ENCODE measurements at regions not wholly inside any gene's neighbourhood (a gene's known extent, or its start where the extent isn't known, plus 50 kb on each side); places are given as distances from the start of the nearest gene placed in this dataset.

DNA sequence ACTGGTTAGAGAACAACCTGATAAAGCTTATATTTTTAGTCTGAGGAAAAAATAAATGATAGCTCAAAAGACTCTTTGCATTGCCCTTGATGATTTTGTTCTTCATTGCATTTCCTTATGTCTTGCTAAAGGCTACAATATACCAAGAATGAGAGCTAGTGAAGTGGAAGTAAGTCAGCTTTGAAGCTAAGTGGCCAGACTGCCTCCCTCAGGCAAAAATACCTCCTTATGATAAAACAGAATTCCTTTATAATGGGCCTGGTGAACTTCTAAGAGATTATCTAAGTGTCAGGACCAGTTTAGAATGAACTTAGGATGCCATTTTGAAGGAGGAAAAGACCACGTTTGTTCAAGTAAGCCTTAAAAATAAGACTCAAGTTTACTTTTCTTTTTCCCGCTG is 678.4 kb downstream of the ROBO2 start:
- Histone ChIP-seq H3K9me3 (replicated peaks in 1 of 2; ENCODE audit: control insufficient read depth in 1 of 2, insufficient read depth in 1 of 2, low read length in 2 of 2) (peaks cover 8 to 10% of the 10 kb centered on the region in 2 donors), H4K20me1 (ENCODE audit: insufficient read depth, low read length) (no peaks in the 10 kb centered on the region), H2AFZ (ENCODE audit: insufficient read depth, low read depth, low read length, poor library complexity, severe bottlenecking) (no peak overlapping the region), H3K36me3 (replicated peaks in 1 of 2; ENCODE audit: control insufficient read depth in 1 of 2, insufficient read depth in 2 of 2, low read length in 2 of 2) (no peaks in the 10 kb centered on the region), H3K4me1 (ENCODE audit: control insufficient read depth in 1 of 2, insufficient read depth in 2 of 2, low read length in 2 of 2) (no peaks in the 10 kb centered on the region), H3K27me3 (ENCODE audit: control insufficient read depth in 2 of 2, insufficient read depth in 2 of 2, low read length in 2 of 2) (no peaks in the 10 kb centered on the region), H3K27ac (ENCODE audit: low read depth in 1 of 2, low read length in 2 of 2) (no peak overlapping the region), H3K79me2 (ENCODE audit: insufficient read depth, low read length) (no peaks in the 10 kb centered on the region), H3K9ac (ENCODE audit: insufficient read depth, low read length, poor library complexity, severe bottlenecking) (no peak overlapping the region), H3K4me3 (replicated peaks in 1 of 3; ENCODE audit: low read depth in 2 of 3, low read length in 3 of 3) (no peak overlapping the region), H3K4me2 (replicated peaks; ENCODE audit: extremely low read depth, low read length, poor library complexity, severe bottlenecking) (no peak overlapping the region)
- H3K27ac Mint-ChIP-seq: no peak overlapping the region
- TF ChIP-seq, protein P1, sequence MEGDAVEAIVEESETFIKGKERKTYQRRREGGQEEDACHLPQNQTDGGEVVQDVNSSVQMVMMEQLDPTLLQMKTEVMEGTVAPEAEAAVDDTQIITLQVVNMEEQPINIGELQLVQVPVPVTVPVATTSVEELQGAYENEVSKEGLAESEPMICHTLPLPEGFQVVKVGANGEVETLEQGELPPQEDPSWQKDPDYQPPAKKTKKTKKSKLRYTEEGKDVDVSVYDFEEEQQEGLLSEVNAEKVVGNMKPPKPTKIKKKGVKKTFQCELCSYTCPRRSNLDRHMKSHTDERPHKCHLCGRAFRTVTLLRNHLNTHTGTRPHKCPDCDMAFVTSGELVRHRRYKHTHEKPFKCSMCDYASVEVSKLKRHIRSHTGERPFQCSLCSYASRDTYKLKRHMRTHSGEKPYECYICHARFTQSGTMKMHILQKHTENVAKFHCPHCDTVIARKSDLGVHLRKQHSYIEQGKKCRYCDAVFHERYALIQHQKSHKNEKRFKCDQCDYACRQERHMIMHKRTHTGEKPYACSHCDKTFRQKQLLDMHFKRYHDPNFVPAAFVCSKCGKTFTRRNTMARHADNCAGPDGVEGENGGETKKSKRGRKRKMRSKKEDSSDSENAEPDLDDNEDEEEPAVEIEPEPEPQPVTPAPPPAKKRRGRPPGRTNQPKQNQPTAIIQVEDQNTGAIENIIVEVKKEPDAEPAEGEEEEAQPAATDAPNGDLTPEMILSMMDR (IDR thresholded peaks at IDR 0.05): no peak
- H3K4me3 Mint-ChIP-seq: no peak overlapping the region
- H3K36me3 Mint-ChIP-seq: no peaks in the 10 kb centered on the region
- no peaks in the 10 kb centered on the region for H3K27me3 Mint-ChIP-seq (ENCODE audit: low read depth in 3 of 3)
- DNase-seq: no peak
- no CpG with 5 or more reads among the region's 2 CpGs for WGBS (ENCODE audit: insufficient coverage)
- H3K4me1 Mint-ChIP-seq: no peaks in the 10 kb centered on the region
- peaks cover 0 to 7% (median 3%) of the 10 kb centered on the region in 7 donors for H3K9me3 Mint-ChIP-seq
- intact Hi-C loops (cut with micrococcal nuclease): no loop called here

DNA sequence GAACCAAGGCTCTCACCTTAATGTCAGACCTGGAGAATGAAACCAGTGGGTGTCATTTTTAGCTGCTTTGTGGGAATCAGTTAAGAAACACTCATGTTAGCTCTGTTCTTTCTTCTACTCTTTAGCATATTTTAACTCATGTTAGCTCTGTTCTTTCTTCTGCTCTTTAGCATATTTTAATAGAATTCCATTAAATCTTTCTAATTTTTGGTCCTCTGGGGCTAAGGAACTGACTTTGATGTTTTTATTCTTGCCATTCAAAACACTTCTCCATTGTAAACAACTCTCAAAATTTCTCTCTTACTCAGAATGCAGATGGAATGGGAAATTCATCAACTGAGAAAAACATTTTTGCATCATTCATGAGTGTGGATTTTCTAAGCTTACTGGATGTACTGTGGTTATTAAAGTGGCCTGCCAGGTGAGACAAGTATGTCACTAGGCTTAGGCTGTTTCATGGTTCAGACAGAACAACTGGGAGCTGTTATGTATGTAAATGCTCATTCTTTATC is 680.6 kb downstream of the ROBO2 start:
- Mint-ChIP-seq H3K27me3 (ENCODE audit: low read depth in 3 of 3) (no peaks in the 10 kb centered on the region), H3K36me3 (no peaks in the 10 kb centered on the region), H3K9me3 (peaks cover 0 to 7% (median 3%) of the 10 kb centered on the region in 7 donors), H3K4me1 (no peaks in the 10 kb centered on the region), H3K4me3 (no peak overlapping the region), H3K27ac (no peak overlapping the region)
- Histone ChIP-seq H3K4me2 (replicated peaks; ENCODE audit: extremely low read depth, low read length, poor library complexity, severe bottlenecking) (no peak overlapping the region), H4K20me1 (ENCODE audit: insufficient read depth, low read length) (no peaks in the 10 kb centered on the region), H3K27me3 (ENCODE audit: control insufficient read depth in 2 of 2, insufficient read depth in 2 of 2, low read length in 2 of 2) (no peaks in the 10 kb centered on the region), H3K4me3 (replicated peaks in 1 of 3; ENCODE audit: low read depth in 2 of 3, low read length in 3 of 3) (no peak overlapping the region), H3K4me1 (ENCODE audit: control insufficient read depth in 1 of 2, insufficient read depth in 2 of 2, low read length in 2 of 2) (no peaks in the 10 kb centered on the region), H3K36me3 (replicated peaks in 1 of 2; ENCODE audit: control insufficient read depth in 1 of 2, insufficient read depth in 2 of 2, low read length in 2 of 2) (no peaks in the 10 kb centered on the region), H3K79me2 (ENCODE audit: insufficient read depth, low read length) (no peaks in the 10 kb centered on the region), H3K9ac (ENCODE audit: insufficient read depth, low read length, poor library complexity, severe bottlenecking) (no peak overlapping the region), H3K27ac (ENCODE audit: low read depth in 1 of 2, low read length in 2 of 2) (no peak overlapping the region), H3K9me3 (replicated peaks in 1 of 2; ENCODE audit: control insufficient read depth in 1 of 2, insufficient read depth in 1 of 2, low read length in 2 of 2) (peaks cover 8 to 10% of the 10 kb centered on the region in 2 donors), H2AFZ (ENCODE audit: insufficient read depth, low read depth, low read length, poor library complexity, severe bottlenecking) (no peak overlapping the region)
- TF ChIP-seq, protein P1 (IDR thresholded peaks at IDR 0.05): no peak
- no peak for DNase-seq
- intact Hi-C loops (cut with micrococcal nuclease): no loop called here

All from CD14-positive monocyte (primary cell).